IMR-90 (cell line): ENCODE measurements at regions not wholly inside any gene's neighbourhood (a gene's known extent, or its start where the extent isn't known, plus 50 kb on each side); places are given as distances from the start of the nearest gene placed in this dataset.

ENCODE experiments used
- ATAC-seq: fragments of 200-7000 bp; cut with Tn5 transposase; 2 replicates; pipeline ENCODE4 v1.9.1; 2020; ENCODE audit warnings: low read depth, mild to moderate bottlenecking, moderate library complexity
- BruUV-seq: library from RNA; stranded (reverse); fragments of 400-500 nt; replicated peaks from 2 replicates; lab custom pipeline; 2021; lab: Mats Ljungman, UMichigan
- CTCF ChIA-PET: fragments of 300-600 bp; formaldehyde crosslinking; extraction: SDS; loops from one replicate; lab custom pipeline; 2021; ENCODE audit warnings: antibody characterized with exemption; lab: Yijun Ruan, JAX
- POLR2A ChIA-PET: fragments of 300-600 bp; sonication (Branson Sonifier 250); formaldehyde crosslinking; loops from one replicate; lab custom pipeline; 2022; ENCODE audit warnings: antibody characterized with exemption; ENCODE audit not compliant: unreplicated experiment; lab: Charles Lee
- DNase-seq: peaks from one replicate; pipeline ENCODE4 v3.0.0; 2013
- H2AFZ ChIP-seq: replicated peaks from 2 replicates; pipeline ENCODE3; 2013; ENCODE audit warnings: low read length, mild to moderate bottlenecking; ENCODE audit not compliant: poor library complexity
- H2AK5ac ChIP-seq: 2 replicates; pipeline ENCODE4 v1.6.1; 2013; ENCODE audit warnings: low read depth, low read length, inconsistent platforms
- H2AK9ac ChIP-seq: replicated peaks from 2 replicates; pipeline ENCODE3; 2013; ENCODE audit warnings: mild to moderate bottlenecking, low read depth, low read length, moderate library complexity; ENCODE audit not compliant: poor library complexity
- H2BK120ac ChIP-seq: 2 replicates; pipeline ENCODE4 v1.6.1; 2013; ENCODE audit warnings: low read depth, low read length, inconsistent platforms
- H2BK15ac ChIP-seq: 3 replicates; pipeline ENCODE4 v1.6.1; 2013; ENCODE audit warnings: low read depth, low read length, inconsistent platforms
- H2BK20ac ChIP-seq: 2 replicates; pipeline ENCODE4 v1.6.1; 2013; ENCODE audit warnings: low read depth, mild to moderate bottlenecking, inconsistent platforms, low read length, moderate library complexity
- H2BK5ac ChIP-seq: 2 replicates; pipeline ENCODE4 v1.6.1; 2013; ENCODE audit warnings: mild to moderate bottlenecking, low read depth, low read length, inconsistent platforms; ENCODE audit not compliant: poor library complexity, severe bottlenecking
- H3K14ac ChIP-seq: replicated peaks from 2 replicates; pipeline ENCODE4 v1.6.1; 2013; ENCODE audit warnings: low read depth, low read length, inconsistent platforms
- H3K18ac ChIP-seq: 2 replicates; pipeline ENCODE4 v1.6.1; 2013; ENCODE audit warnings: low read depth, low read length, control low read depth
- H3K23ac ChIP-seq: 2 replicates; pipeline ENCODE4 v1.6.1; 2013; ENCODE audit warnings: low read depth, low read length, inconsistent platforms
- H3K27ac ChIP-seq: 2 replicates; pipeline ENCODE4 v1.5.1; 2013; ENCODE audit warnings: mild to moderate bottlenecking, control low read depth, low read length; ENCODE audit not compliant: insufficient read depth
- H3K27me3 ChIP-seq: 2 replicates; pipeline ENCODE4 v1.6.1; 2013; ENCODE audit warnings: low read length; ENCODE audit not compliant: control insufficient read depth, insufficient read depth
- H3K36me3 ChIP-seq: 2 replicates; pipeline ENCODE4 v1.6.1; 2013; ENCODE audit warnings: low read length, mixed read lengths; ENCODE audit not compliant: control insufficient read depth, insufficient read depth
- H3K4ac ChIP-seq: 2 replicates; pipeline ENCODE4 v1.6.1; 2013; ENCODE audit warnings: low read depth, low read length, inconsistent platforms
- H3K4me1 ChIP-seq: 2 replicates; pipeline ENCODE4 v1.6.1; 2013; ENCODE audit warnings: low read length, mixed read lengths; ENCODE audit not compliant: control insufficient read depth, insufficient read depth
- H3K4me2 ChIP-seq: 2 replicates; pipeline ENCODE4 v1.6.1; 2013; ENCODE audit warnings: low read depth, mild to moderate bottlenecking, control low read depth, low read length, moderate library complexity
- H3K4me3 ChIP-seq: 2 replicates; pipeline ENCODE4 v1.5.1; 2013; ENCODE audit warnings: low read depth, mild to moderate bottlenecking, control low read depth, low read length, moderate library complexity; ENCODE audit not compliant: insufficient read depth
- H3K56ac ChIP-seq: 2 replicates; pipeline ENCODE4 v1.6.1; 2013; ENCODE audit warnings: low read length, inconsistent platforms; ENCODE audit not compliant: insufficient read depth; ENCODE audit errors: extremely low read depth
- H3K79me1 ChIP-seq, 2 experiments: 2 replicates each; pipeline ENCODE4 v1.6.1; 2013; ENCODE audit warnings: low read length in 2 of 2, inconsistent platforms in 1 of 2, low read depth in 1 of 2
- H3K9ac ChIP-seq: 2 replicates; pipeline ENCODE4 v1.6.1; 2013; ENCODE audit warnings: low read depth, low read length, control low read depth
- H3K9me1 ChIP-seq: 2 replicates; pipeline ENCODE4 v1.6.1; 2013; ENCODE audit warnings: low read length, inconsistent platforms; ENCODE audit not compliant: insufficient read depth
- H3K9me3 ChIP-seq: 2 replicates; pipeline ENCODE4 v1.6.1; 2013; ENCODE audit warnings: low read length; ENCODE audit not compliant: control insufficient read depth, insufficient read depth
- H4K20me1 ChIP-seq: 2 replicates; pipeline ENCODE4 v1.6.1; 2013; ENCODE audit warnings: low read length, inconsistent platforms; ENCODE audit not compliant: insufficient read depth
- H4K5ac ChIP-seq: 2 replicates; pipeline ENCODE4 v1.6.1; 2013; ENCODE audit warnings: mild to moderate bottlenecking, low read depth, low read length, control low read depth
- H4K8ac ChIP-seq, 2 experiments: 2 replicates each; pipeline ENCODE4 v1.6.1; 2013; ENCODE audit warnings: low read depth in 2 of 2, low read length in 2 of 2, control low read depth in 1 of 2, inconsistent platforms in 1 of 2
- H4K91ac ChIP-seq: 2 replicates; pipeline ENCODE4 v1.6.1; 2013; ENCODE audit warnings: low read depth, low read length, inconsistent platforms; ENCODE audit not compliant: insufficient read depth
- BHLHE40 ChIP-seq: fragments of 150-350 bp; IDR thresholded peaks from 2 replicates; pipeline ENCODE4 v1.6.1; 2016; ENCODE audit warnings: mild to moderate bottlenecking, low read depth, low read length
- FOS ChIP-seq: fragments of 150-350 bp; IDR thresholded peaks from 2 replicates; pipeline ENCODE4 v1.6.1; 2016; ENCODE audit warnings: low read depth, low read length
- MAFK ChIP-seq: IDR thresholded peaks from 2 replicates; pipeline ENCODE4 v1.6.1; 2012; ENCODE audit warnings: low read depth, low read length, improper control_type of control experiment
- RAD21 ChIP-seq: IDR thresholded peaks from 2 replicates; pipeline ENCODE4 v1.6.1; 2012; ENCODE audit warnings: low read length, improper control_type of control experiment
- SMC3 ChIP-seq: fragments of 150-350 bp; IDR thresholded peaks from 2 replicates; pipeline ENCODE4 v1.6.1; 2016; ENCODE audit warnings: low read depth, mild to moderate bottlenecking, antibody characterized with exemption, low read length, moderate library complexity
- WGBS, 2 experiments: methylation state at CpG; one replicate each; pipeline versions ENCODE4 v1.1.5 to v1.1.7; 2013; ENCODE audit warnings: missing lambda C conversion rate in 2 of 2; ENCODE audit not compliant: insufficient read length in 1 of 2; ENCODE audit errors: extremely low coverage in 2 of 2; 5-methylcytosine and 5-hydroxymethylcytosine counted together
- dilution Hi-C: fragments of 300-500 bp; cut with HindIII; formaldehyde crosslinking; loops from one replicate; pipeline ENCODE4 v1.14.3; 2018; ENCODE audit warnings: low sequenced_read_pairs; ENCODE audit not compliant: unreplicated experiment
- in situ Hi-C: fragments of 300-500 bp; cut with MboI; formaldehyde crosslinking; loops from 3 replicates; pipeline ENCODE4 v1.14.3; 2019; ENCODE audit warnings: low sequenced_read_pairs, inconsistent platforms, mixed read lengths
- intact Hi-C: fragments of 100-400 bp; cut with micrococcal nuclease; formaldehyde crosslinking; loops from 2 replicates; pipeline ENCODE4 v1.10.0; 2022
- TF ChIP-seq, protein P1 (sequence below): fragments of 150-350 bp; IDR thresholded peaks from 2 replicates; pipeline ENCODE4 v1.6.1; 2016; ENCODE audit warnings: low read depth, mild to moderate bottlenecking, low read length, moderate library complexity, borderline replicate concordance
- TF ChIP-seq, protein P2 (sequence below): conservative IDR thresholded peaks from 2 replicates; pipeline ENCODE4 v1.5.1; 2012; ENCODE audit warnings: mild to moderate bottlenecking, low read depth, low read length, improper control_type of control experiment

- H2AK5ac ChIP-seq: no peak overlapping the region
- no peak overlapping the region for H3K9ac ChIP-seq
- no peaks in the 10 kb centered on the region for H4K20me1 ChIP-seq
- no peak overlapping the region for H3K27ac ChIP-seq
- intact Hi-C loops (no loop called here), in situ Hi-C loops (no loop called here), dilution Hi-C loops (no loop called here)
- TF ChIP-seq, protein P1, sequence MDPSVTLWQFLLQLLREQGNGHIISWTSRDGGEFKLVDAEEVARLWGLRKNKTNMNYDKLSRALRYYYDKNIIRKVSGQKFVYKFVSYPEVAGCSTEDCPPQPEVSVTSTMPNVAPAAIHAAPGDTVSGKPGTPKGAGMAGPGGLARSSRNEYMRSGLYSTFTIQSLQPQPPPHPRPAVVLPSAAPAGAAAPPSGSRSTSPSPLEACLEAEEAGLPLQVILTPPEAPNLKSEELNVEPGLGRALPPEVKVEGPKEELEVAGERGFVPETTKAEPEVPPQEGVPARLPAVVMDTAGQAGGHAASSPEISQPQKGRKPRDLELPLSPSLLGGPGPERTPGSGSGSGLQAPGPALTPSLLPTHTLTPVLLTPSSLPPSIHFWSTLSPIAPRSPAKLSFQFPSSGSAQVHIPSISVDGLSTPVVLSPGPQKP: no peak
- no peak for TF ChIP-seq MAFK
- no peak for TF ChIP-seq SMC3
- TF ChIP-seq RAD21: no peak
- TF ChIP-seq, protein P2, sequence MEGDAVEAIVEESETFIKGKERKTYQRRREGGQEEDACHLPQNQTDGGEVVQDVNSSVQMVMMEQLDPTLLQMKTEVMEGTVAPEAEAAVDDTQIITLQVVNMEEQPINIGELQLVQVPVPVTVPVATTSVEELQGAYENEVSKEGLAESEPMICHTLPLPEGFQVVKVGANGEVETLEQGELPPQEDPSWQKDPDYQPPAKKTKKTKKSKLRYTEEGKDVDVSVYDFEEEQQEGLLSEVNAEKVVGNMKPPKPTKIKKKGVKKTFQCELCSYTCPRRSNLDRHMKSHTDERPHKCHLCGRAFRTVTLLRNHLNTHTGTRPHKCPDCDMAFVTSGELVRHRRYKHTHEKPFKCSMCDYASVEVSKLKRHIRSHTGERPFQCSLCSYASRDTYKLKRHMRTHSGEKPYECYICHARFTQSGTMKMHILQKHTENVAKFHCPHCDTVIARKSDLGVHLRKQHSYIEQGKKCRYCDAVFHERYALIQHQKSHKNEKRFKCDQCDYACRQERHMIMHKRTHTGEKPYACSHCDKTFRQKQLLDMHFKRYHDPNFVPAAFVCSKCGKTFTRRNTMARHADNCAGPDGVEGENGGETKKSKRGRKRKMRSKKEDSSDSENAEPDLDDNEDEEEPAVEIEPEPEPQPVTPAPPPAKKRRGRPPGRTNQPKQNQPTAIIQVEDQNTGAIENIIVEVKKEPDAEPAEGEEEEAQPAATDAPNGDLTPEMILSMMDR: no peak
- TF ChIP-seq FOS: no peak
- TF ChIP-seq BHLHE40: no peak
- H4K5ac ChIP-seq: no peak overlapping the region
- no peak overlapping the region for H3K23ac ChIP-seq
- ChIA-PET POLR2A (no interaction called here), CTCF (no interaction called here)
- no peaks in the 10 kb centered on the region for H3K79me1 ChIP-seq
- no peak overlapping the region for H2BK20ac ChIP-seq
- no peak overlapping the region for H3K14ac ChIP-seq
- no peaks in the 10 kb centered on the region; the same call in 1 of the 2 replicates for H3K9me1 ChIP-seq
- 73% methylated on average over 5 of the region's 7 CpGs; no CpG with 5 or more reads in 1 of the 2 experiments for WGBS, 2 experiments
- H3K56ac ChIP-seq: no peak overlapping the region
- no peak overlapping the region for H3K4me3 ChIP-seq
- H2AFZ ChIP-seq: no peak overlapping the region
- no peak overlapping the region for H2BK15ac ChIP-seq
- no peak overlapping the region for H3K18ac ChIP-seq
- H3K4me2 ChIP-seq: no peak overlapping the region
- no peak overlapping the region for H4K8ac ChIP-seq
- H3K27me3 ChIP-seq: no peaks in the 10 kb centered on the region
- H2BK5ac ChIP-seq: no peak overlapping the region
- H2BK120ac ChIP-seq: no peak overlapping the region
- H3K4ac ChIP-seq: no peak overlapping the region
- DNase-seq: no peak
- no peaks in the 10 kb centered on the region for H3K36me3 ChIP-seq
- no peaks in the 10 kb centered on the region; the same call in 1 of the 2 replicates for H3K9me3 ChIP-seq
- H2AK9ac ChIP-seq: no peak overlapping the region
- BruUV-seq: no TSS peak
- H3K4me1 ChIP-seq: peaks cover 4% of the 10 kb centered on the region; the same call in 1 of the 2 replicates
- no peak overlapping the region for H4K91ac ChIP-seq
- no peak for ATAC-seq
Observed at GRCh38 chr9:82583524-82583923, 479.4 kb downstream of the RASEF start.
